ENCODE measurements at regions not wholly inside any gene's neighbourhood (a gene's known extent, or its start where the extent isn't known, plus 50 kb on each side); places are given as distances from the start of the nearest gene placed in this dataset.

GRCh38 chr13:53264751-53265385 is 236.3 kb downstream of the OLFM4 start:
- FAIRE-seq (no peak), DNase-seq (ENCODE audit: low read depth, low spot score) (no peak)
- BruUV-seq (replicated peaks) = no TSS peak
- CTCF ChIA-PET = no interaction called here
- Histone ChIP-seq H3K9me3 (replicated peaks; ENCODE audit: control insufficient read depth, insufficient read depth, low read length) (peaks cover 2% of the 10 kb centered on the region), H3K27me3 (ENCODE audit: control insufficient read depth in 2 of 2, insufficient read depth in 2 of 2, low read length in 2 of 2) (no peaks in the 10 kb centered on the region), H4K20me1 (replicated peaks; ENCODE audit: control insufficient read depth, extremely low read depth, insufficient read depth, low read length) (no peaks in the 10 kb centered on the region), H3K4me2 (ENCODE audit: insufficient read depth, low read length) (no peak overlapping the region), H3K27ac (ENCODE audit: insufficient read depth, low read depth, low read length) (no peak overlapping the region), H3K36me3 (ENCODE audit: control insufficient read depth in 2 of 2, extremely low read depth in 1 of 2, insufficient read depth in 2 of 2, low read length in 2 of 2) (no peaks in the 10 kb centered on the region), H3K4me1 (ENCODE audit: control insufficient read depth, extremely low read depth, insufficient read depth, low read length) (no peaks in the 10 kb centered on the region), H2AFZ (ENCODE audit: low read depth, low read length) (no peak overlapping the region), H3K79me2 (ENCODE audit: control insufficient read depth, insufficient read depth, low read length) (no peaks in the 10 kb centered on the region), H3K9me1 (replicated peaks; ENCODE audit: control insufficient read depth, extremely low read depth, insufficient read depth, low read length) (no peaks in the 10 kb centered on the region), H3K9ac (replicated peaks; ENCODE audit: extremely low read depth, insufficient read depth, low read length) (no peak overlapping the region), H3K4me3 (replicated peaks in 1 of 3; ENCODE audit: insufficient read depth in 1 of 3, low read depth in 1 of 3, low read length in 3 of 3) (no peak overlapping the region)
- intact Hi-C loops (cut with micrococcal nuclease) (no loop called here), dilution Hi-C loops (cut with MboI; ENCODE audit: extremely low pct_ligation_motif_present, low sequenced_read_pairs) (no loop called here)
- POLR2A ChIA-PET = no interaction called here
- TF ChIP-seq CTCF (IDR thresholded peaks at IDR 0.05; ENCODE audit: extremely low read depth in 1 of 2, insufficient read depth in 1 of 2, low read depth in 1 of 2, low read length in 2 of 2) = no peak
- TF ChIP-seq MAX (IDR thresholded peaks at IDR 0.05; ENCODE audit: insufficient read depth, insufficient read length) = no peak
- TF ChIP-seq POLR2A (IDR thresholded peaks at IDR 0.05; ENCODE audit: low read depth, low read length) = no peak
- TF ChIP-seq JUN (IDR thresholded peaks at IDR 0.05; ENCODE audit: borderline replicate concordance, insufficient read depth, insufficient read length, low read depth) = no peak
- no peak for TF ChIP-seq GATA2 (IDR thresholded peaks at IDR 0.05; ENCODE audit: insufficient read depth, insufficient read length, low read depth, low read length)
- TF ChIP-seq MYC (IDR thresholded peaks at IDR 0.05; ENCODE audit: low read depth, low read length) = no peak
- no peak for TF ChIP-seq POLR2AphosphoS5 (IDR thresholded peaks at IDR 0.05; ENCODE audit: insufficient read depth, low read depth, low read length)
- no peak for TF ChIP-seq FOS (IDR thresholded peaks at IDR 0.05; ENCODE audit: borderline replicate concordance, insufficient read depth, low read length)
